K562 (cell line): ENCODE measurements at regions not wholly inside any gene's neighbourhood (a gene's known extent, or its start where the extent isn't known, plus 50 kb on each side); places are given as distances from the start of the nearest gene placed in this dataset.

Experiments used
- ATF1 ChIP-seq, 2 experiments: fragments of 450-650 bp in 1 of 2; IDR thresholded peaks; 2 replicates each; pipeline ENCODE4 v1.6.1; 2016; ENCODE audit warnings: missing compliant biosample characterization in 1 of 2, missing genetic modification characterization in 1 of 2
- BHLHE40 ChIP-seq: IDR thresholded peaks from 2 replicates; pipeline ENCODE4 v1.6.1; 2011; ENCODE audit warnings: low read length, improper control_type of control experiment
- CBFA2T3 ChIP-seq: fragments of 450-650 bp; IDR thresholded peaks from 2 replicates; pipeline ENCODE4 v1.6.1; 2017
- CREB1 ChIP-seq, 2 experiments: sonication (generic) in 1 of 2; formaldehyde crosslinking in 1 of 2; IDR thresholded peaks; 2 replicates each; pipeline versions ENCODE4 v1.6.1 to v1.8.0; 2012 to 2022; ENCODE audit warnings: inconsistent platforms in 1 of 2, mild to moderate bottlenecking in 1 of 2, missing genetic modification reagents in 1 of 2, moderate library complexity in 1 of 2
- CREB3L1 ChIP-seq: fragments of 450-650 bp; IDR thresholded peaks from 2 replicates; pipeline ENCODE4 v1.6.1; 2014; ENCODE audit warnings: low read depth, mild to moderate bottlenecking, moderate library complexity, borderline replicate concordance
- CREM ChIP-seq: IDR thresholded peaks from 2 replicates; pipeline ENCODE4 v1.6.1; 2014; ENCODE audit warnings: antibody characterized with exemption, low read depth
- CTCFL ChIP-seq: IDR thresholded peaks from 2 replicates; pipeline ENCODE4 v1.6.1; 2011; ENCODE audit warnings: borderline replicate concordance, low read depth, mild to moderate bottlenecking, moderate library complexity, low read length; ENCODE audit not compliant: insufficient read depth, poor library complexity, severe bottlenecking
- E2F6 ChIP-seq, 2 experiments: IDR thresholded peaks; 2 replicates each; pipeline ENCODE4 v1.6.1; 2011; ENCODE audit warnings: borderline replicate concordance in 1 of 2, control low read depth in 1 of 2, low read depth in 1 of 2, low read length in 1 of 2, mild to moderate bottlenecking in 1 of 2, mixed read lengths in 1 of 2, moderate library complexity in 1 of 2; ENCODE audit not compliant: insufficient read depth in 1 of 2, insufficient read length in 1 of 2, poor library complexity in 1 of 2, severe bottlenecking in 1 of 2; ENCODE audit errors: extremely low read depth in 1 of 2
- MAX ChIP-seq: sonication (generic); formaldehyde crosslinking; IDR thresholded peaks from 2 replicates; pipeline ENCODE4 v1.9.0; 2022; ENCODE audit warnings: mild to moderate bottlenecking, missing genetic modification reagents
- MYC ChIP-seq, 2 experiments: fragments of 250-450 bp in 1 of 2; sonication (Bioruptor Pico) in 1 of 2; IDR thresholded peaks; 2 replicates each; pipeline versions ENCODE4 v1.5.1 to v1.6.1; 2012 to 2021; ENCODE audit warnings: low read depth in 2 of 2, borderline replicate concordance in 1 of 2, improper control_type of control experiment in 1 of 2, low read length in 1 of 2, mild to moderate bottlenecking in 1 of 2, moderate library complexity in 1 of 2
- NFIC ChIP-seq: fragments of 450-650 bp; IDR thresholded peaks from 2 replicates; pipeline ENCODE4 v1.6.1; 2017; ENCODE audit warnings: mild to moderate bottlenecking, inconsistent platforms
- RBFOX2 ChIP-seq: fragments of 200-400 bp; formaldehyde crosslinking; IDR thresholded peaks from 2 replicates; pipeline ENCODE4 v1.6.1; 2017; ENCODE audit warnings: low read depth, mild to moderate bottlenecking, low read length, moderate library complexity
- SAFB ChIP-seq: fragments of 200-400 bp; formaldehyde crosslinking; IDR thresholded peaks from 2 replicates; pipeline ENCODE4 v1.6.1; 2017; ENCODE audit warnings: low read depth, low read length, borderline replicate concordance
- SMARCA4 ChIP-seq: fragments of 450-650 bp; IDR thresholded peaks from 2 replicates; pipeline ENCODE4 v1.6.1; 2016
- SMARCE1 ChIP-seq: fragments of 450-650 bp; IDR thresholded peaks from 2 replicates; pipeline ENCODE4 v1.7.1; 2016; ENCODE audit warnings: mild to moderate bottlenecking
- TAL1 ChIP-seq: fragments of 450-650 bp; IDR thresholded peaks from 2 replicates; pipeline ENCODE4 v1.6.1; 2016; ENCODE audit warnings: mild to moderate bottlenecking
- TBP ChIP-seq: optimal IDR thresholded peaks from 2 replicates; pipeline ENCODE3; 2011; ENCODE audit warnings: low read depth, low read length, improper control_type of control experiment
- ZNF143 ChIP-seq: sonication (generic); formaldehyde crosslinking; IDR thresholded peaks from 2 replicates; pipeline ENCODE4 v1.9.0; 2022; ENCODE audit warnings: mild to moderate bottlenecking, missing genetic modification reagents
- ZNF655 ChIP-seq: fragments of 250-450 bp; sonication (Bioruptor Pico); IDR thresholded peaks from 2 replicates; pipeline ENCODE4 v1.5.0; 2021

GRCh38 chr17:68152161-68152571 is 95.7 kb upstream of the AMZ2 start (continued):
- TF ChIP-seq BHLHE40: peak; percentile 75
- TF ChIP-seq CBFA2T3: peak; percentile 60
- TF ChIP-seq CREB3L1: peak; percentile 78; the same call in 1 of the 2 replicates
- no peak for TF ChIP-seq TAL1
- TF ChIP-seq CREB1 (IDR thresholded peaks at IDR 0.05): 0 out of 2 replicates have a peak, but pooled peaks have one; percentile 31
- TF ChIP-seq CREB1 (CRISPR knock-in tag; IDR thresholded peaks at IDR 0.05): 0 out of 2 replicates have a peak, but pooled peaks have one; percentile 30
- peak; percentile 19; the same call in 1 of the 2 replicates for TF ChIP-seq CREM
- TF ChIP-seq E2F6 (IDR thresholded peaks at IDR 0.05; ENCODE audit: borderline replicate concordance in 1 of 2, extremely low read depth in 1 of 2, insufficient read depth in 1 of 2, insufficient read length in 1 of 2, low read depth in 1 of 2, low read length in 1 of 2, poor library complexity in 1 of 2, severe bottlenecking in 1 of 2): peak in 1 of 2 experiments; percentile 68
- peak; percentile 33; the same call in 1 of the 2 replicates for TF ChIP-seq RBFOX2
- peak; percentile 21; the same call in 1 of the 2 replicates for TF ChIP-seq NFIC
- no peak for TF ChIP-seq ATF1 (CRISPR knock-in tag; IDR thresholded peaks at IDR 0.05)
- TF ChIP-seq ATF1 (tag; IDR thresholded peaks at IDR 0.05): peak; percentile 78
- TF ChIP-seq MAX (CRISPR knock-in tag): peak; percentile 56; the same call in 1 of the 2 replicates
- peak; percentile 22 for TF ChIP-seq TBP
- TF ChIP-seq SMARCA4: 0 out of 2 replicates have a peak, but pooled peaks have one; percentile 25
- no peak for TF ChIP-seq ZNF143
- TF ChIP-seq ZNF655: no peak
- no peak for TF ChIP-seq CTCFL
- TF ChIP-seq SAFB: no peak
- TF ChIP-seq MYC (IDR thresholded peaks at IDR 0.05; ENCODE audit: low read depth, low read length): peak; percentile 33; the same call in 1 of the 2 replicates
- no peak for TF ChIP-seq MYC (CRISPR knock-in tag; IDR thresholded peaks at IDR 0.05; ENCODE audit: borderline replicate concordance, low read depth)
- TF ChIP-seq SMARCE1: 0 out of 2 replicates have a peak, but pooled peaks have one; percentile 14
